Activated CD8-positive, alpha-beta memory T cell treated with anti-CD3 and anti-CD28 coated beads for 4 hours (primary cell): ENCODE measurements at regions not wholly inside any gene's neighbourhood (a gene's known extent, or its start where the extent isn't known, plus 50 kb on each side); places are given as distances from the start of the nearest gene placed in this dataset.
"Not testable (repeated sequence)": the region's sequence is repeated elsewhere in the genome, so short reads cannot be mapped to it uniquely, and the experiment has no call there.

Source experiments
- DNase-seq, 2 donors: peaks; one replicate each; pipeline ENCODE4 v3.0.0-alpha.2; 2020; ENCODE audit warnings: low read depth in 2 of 2

- no peak for DNase-seq
Observed at GRCh38 chr11:79510960-79511359, 70.1 kb upstream of the TENM4 start.

DNA sequence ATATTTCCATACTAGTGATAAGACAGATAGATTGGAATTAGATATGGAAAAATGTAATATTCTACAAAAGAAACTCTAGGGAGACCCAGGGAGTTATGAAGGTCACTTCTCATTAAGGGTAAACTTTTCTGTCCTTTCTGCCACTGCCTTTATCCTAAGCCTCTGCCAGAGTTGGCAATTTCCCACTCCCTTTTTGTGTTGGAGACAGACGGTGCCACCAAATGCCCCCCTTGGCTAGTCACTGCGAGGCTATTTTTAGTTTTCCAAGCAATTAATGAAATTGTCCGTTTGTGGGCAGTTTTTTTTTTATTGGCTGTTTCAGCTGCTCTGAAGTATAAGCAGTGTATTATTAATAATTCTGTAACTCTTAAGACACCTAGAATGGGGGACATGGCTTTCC is 67.6 kb upstream of the TENM4 start:
- no peak for DNase-seq

GRCh38 chr11:79507706-79508105 is 66.9 kb upstream of the TENM4 start:
- DNase-seq = no peak

- DNase-seq = no peak
Observed at GRCh38 chr11:79506734-79507344, 66.0 kb upstream of the TENM4 start.

DNA sequence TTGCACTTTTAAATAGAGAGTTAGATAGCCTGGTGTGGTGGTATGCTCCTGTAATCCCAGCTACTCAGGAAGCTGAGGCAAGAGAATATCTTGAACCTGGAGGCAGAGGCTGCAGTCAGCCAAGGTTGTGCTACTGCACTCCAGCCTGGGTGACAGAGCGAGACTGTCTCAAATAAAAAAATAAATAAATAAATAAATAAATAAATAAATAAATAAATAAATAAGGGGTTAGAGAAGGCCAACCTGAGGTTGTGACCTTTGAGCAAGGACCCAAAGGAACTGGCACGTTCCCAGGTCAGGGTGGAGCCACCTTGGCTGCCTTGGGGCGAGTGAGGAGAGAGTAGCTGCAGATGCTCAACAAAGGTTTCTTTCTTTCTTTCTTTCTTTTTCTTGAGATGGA is 65.3 kb upstream of the TENM4 start:
- no peak for DNase-seq

- no peak for DNase-seq
Observed at GRCh38 chr11:79503028-79503427, 62.2 kb upstream of the TENM4 start.

- DNase-seq = no peak
Observed at GRCh38 chr11:79501707-79502106, 60.9 kb upstream of the TENM4 start.

DNA sequence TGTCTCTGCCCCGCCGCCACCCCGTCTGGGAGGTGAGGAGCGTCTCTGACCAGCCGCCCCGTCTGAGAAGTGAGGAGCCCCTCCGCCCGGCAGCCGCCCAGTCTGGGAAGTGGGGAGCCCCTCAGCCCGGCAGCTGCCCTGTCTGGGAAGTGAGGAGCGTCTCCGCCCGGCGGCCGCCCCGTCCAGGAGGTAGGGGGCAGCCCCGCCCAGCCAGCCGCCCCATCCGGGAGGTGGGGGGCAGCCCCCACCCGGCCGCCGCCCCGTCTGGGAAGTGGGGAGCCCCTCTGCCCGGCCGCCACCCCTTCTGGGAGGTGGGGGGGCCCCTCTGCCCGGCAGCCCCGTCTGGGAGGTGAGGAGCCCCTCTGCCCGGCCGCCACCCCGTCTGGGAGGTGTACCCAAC is 59.1 kb upstream of the TENM4 start:
- not testable (repeated sequence) for DNase-seq

GRCh38 chr11:79498667-79499066 is 57.8 kb upstream of the TENM4 start:
- no peak for DNase-seq

DNA sequence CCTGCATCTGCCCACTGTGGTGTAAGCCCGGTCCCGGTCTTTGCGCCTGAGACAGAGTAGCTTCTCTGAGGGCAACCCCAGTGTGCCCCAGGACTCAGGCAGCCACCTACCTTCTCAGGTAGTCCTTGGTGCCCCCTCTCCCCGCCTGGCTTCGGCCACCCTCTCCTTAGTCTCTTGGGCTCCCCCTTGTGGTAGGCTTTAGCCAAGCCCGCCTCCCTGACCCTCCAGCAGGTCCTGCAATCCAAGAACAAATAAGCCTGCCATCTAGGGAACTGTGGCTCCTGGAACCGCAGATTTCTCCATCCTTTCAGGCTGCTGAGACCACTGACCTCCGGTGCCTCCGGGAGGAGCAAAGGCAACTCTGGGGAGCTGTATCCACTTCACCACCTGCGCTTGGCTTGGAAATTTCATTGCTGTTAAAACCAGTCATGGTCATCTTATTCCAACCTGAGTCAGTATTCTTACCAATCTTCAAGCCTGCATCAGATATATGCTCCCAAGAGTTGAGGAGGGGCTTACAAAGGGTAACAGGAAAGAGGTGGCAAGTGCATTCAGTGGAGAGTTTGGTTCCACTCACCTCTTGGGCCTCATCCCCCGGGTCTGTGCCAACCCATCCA is 52.8 kb upstream of the TENM4 start:
- DNase-seq = peak in 1 of 2 donors; percentile 1

GRCh38 chr11:79492008-79492407 is 51.2 kb upstream of the TENM4 start:
- no peak for DNase-seq
